PC-3 (cell line): ENCODE measurements at regions not wholly inside any gene's neighbourhood (a gene's known extent, or its start where the extent isn't known, plus 50 kb on each side); places are given as distances from the start of the nearest gene placed in this dataset.

Experiments used
- ATAC-seq: fragments of 200-7000 bp; cut with Tn5 transposase; 2 replicates; pipeline ENCODE4 v1.9.1; 2020; ENCODE audit warnings: mild to moderate bottlenecking, moderate library complexity
- BruUV-seq: library from RNA; stranded (reverse); fragments of 400-500 nt; replicated peaks from 2 replicates; lab custom pipeline; 2021; lab: Mats Ljungman, UMichigan
- CTCF ChIA-PET: fragments of 300-600 bp; sonication (Branson Sonifier 250); formaldehyde crosslinking; loops from one replicate; lab custom pipeline; 2022; ENCODE audit warnings: antibody characterized with exemption; lab: Charles Lee
- POLR2A ChIA-PET: fragments of 300-600 bp; sonication (Branson Sonifier 250); formaldehyde crosslinking; loops from one replicate; lab custom pipeline; 2022; ENCODE audit warnings: antibody characterized with exemption; ENCODE audit not compliant: unreplicated experiment; lab: Charles Lee
- DNase-seq: peaks from one replicate; pipeline ENCODE4 v3.0.0-alpha.2; 2015
- H2AFZ ChIP-seq: fragments of 300-600 bp; sonication (generic); 2 replicates; pipeline ENCODE4 v1.6.0; 2016; ENCODE audit warnings: antibody characterized with exemption, low read length
- H3F3A ChIP-seq: fragments of 300-600 bp; sonication (generic); one replicate; pipeline ENCODE4 v1.6.0; 2017; ENCODE audit warnings: antibody characterized with exemption, low read length, control low read depth, mild to moderate bottlenecking; ENCODE audit not compliant: unreplicated experiment
- H3K27ac ChIP-seq: fragments of 300-600 bp; sonication (generic); 2 replicates; pipeline ENCODE4 v1.5.1; 2016; ENCODE audit warnings: mild to moderate bottlenecking, low read length
- H3K27me3 ChIP-seq: fragments of 300-600 bp; sonication (generic); 2 replicates; pipeline ENCODE4 v1.6.1; 2016; ENCODE audit warnings: low read length, mixed read lengths
- H3K36me3 ChIP-seq: fragments of 300-600 bp; sonication (generic); 2 replicates; pipeline ENCODE4 v1.6.1; 2016; ENCODE audit warnings: low read depth, mixed run types, low read length, mixed read lengths
- H3K4me1 ChIP-seq: fragments of 300-600 bp; sonication (generic); 2 replicates; pipeline ENCODE4 v1.5.1; 2016; ENCODE audit warnings: low read length; ENCODE audit not compliant: insufficient read depth
- H3K4me2 ChIP-seq: fragments of 300-600 bp; sonication (generic); 2 replicates; pipeline ENCODE4 v1.6.0; 2016; ENCODE audit warnings: low read length
- H3K4me3 ChIP-seq: fragments of 300-600 bp; sonication (generic); 2 replicates; pipeline ENCODE4 v1.5.1; 2016; ENCODE audit warnings: mild to moderate bottlenecking, low read length, mixed read lengths
- H3K79me2 ChIP-seq: fragments of 300-600 bp; sonication (generic); 2 replicates; pipeline ENCODE4 v1.6.1; 2017; ENCODE audit warnings: low read length, mixed read lengths
- H3K9ac ChIP-seq: fragments of 300-600 bp; sonication (generic); 2 replicates; pipeline ENCODE4 v1.6.0; 2016; ENCODE audit warnings: mild to moderate bottlenecking, low read length
- H3K9me2 ChIP-seq: fragments of 300-600 bp; sonication (generic); replicated peaks from 2 replicates; pipeline ENCODE4 v1.6.1; 2016; ENCODE audit warnings: mixed run types, low read length, mixed read lengths
- H3K9me3 ChIP-seq: fragments of 300-600 bp; sonication (generic); 2 replicates; pipeline ENCODE4 v1.6.1; 2016; ENCODE audit warnings: low read length, mixed read lengths
- H4K20me1 ChIP-seq: fragments of 300-600 bp; sonication (generic); 2 replicates; pipeline ENCODE4 v1.6.1; 2016; ENCODE audit warnings: low read length, mixed read lengths
- CTCF ChIP-seq: fragments of 300-600 bp; sonication (generic); conservative IDR thresholded peaks from 2 replicates; pipeline ENCODE4 v1.5.1; 2017; ENCODE audit warnings: antibody characterized with exemption, low read depth, mild to moderate bottlenecking, low read length
- EZH2 ChIP-seq: fragments of 300-600 bp; sonication (generic); IDR thresholded peaks from one replicate; pipeline ENCODE4 v1.6.1; 2017; ENCODE audit warnings: antibody characterized with exemption, mild to moderate bottlenecking, low read length; ENCODE audit not compliant: unreplicated experiment
- EZH2phosphoT487 ChIP-seq: fragments of 300-600 bp; sonication (generic); IDR thresholded peaks from 2 replicates; pipeline ENCODE4 v1.6.1; 2018; ENCODE audit warnings: mild to moderate bottlenecking, antibody characterized with exemption, low read length, borderline replicate concordance
- intact Hi-C: fragments of 100-400 bp; cut with micrococcal nuclease; formaldehyde crosslinking; loops from 2 replicates; pipeline ENCODE4 v1.9.0; 2023

DNA sequence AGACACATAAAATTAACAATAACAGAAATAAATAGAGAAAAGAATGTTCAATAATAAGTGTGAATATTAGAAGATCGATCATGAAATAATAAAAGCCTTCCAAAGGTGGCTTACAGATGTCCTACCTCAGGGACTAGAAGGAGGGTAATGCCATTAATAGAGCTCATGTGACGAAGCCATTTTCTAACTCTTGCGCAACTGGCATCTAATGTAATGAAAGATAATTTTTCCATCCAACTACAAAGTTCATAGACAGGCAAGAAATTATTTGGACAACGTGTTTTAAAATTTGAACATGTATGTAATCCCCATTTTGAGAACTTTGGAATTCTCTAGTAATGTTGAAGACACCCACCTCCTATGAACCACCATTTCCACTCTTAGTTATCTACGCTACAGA is 1394.3 kb upstream of the LRRTM3 start:
- no peaks in the 10 kb centered on the region for H3K9me2 ChIP-seq
- H3K27me3 ChIP-seq = no peaks in the 10 kb centered on the region
- no peaks in the 10 kb centered on the region for H4K20me1 ChIP-seq
- H3K9me3 ChIP-seq = no peaks in the 10 kb centered on the region
- H3F3A ChIP-seq = no peaks in the 10 kb centered on the region
- no peak overlapping the region for H3K27ac ChIP-seq
- intact Hi-C loops = no loop called here
- POLR2A ChIA-PET = no interaction called here
- no peak for ATAC-seq
- H2AFZ ChIP-seq = no peak overlapping the region
- TF ChIP-seq CTCF = no peak
- H3K79me2 ChIP-seq = no peaks in the 10 kb centered on the region
- H3K4me1 ChIP-seq = no peaks in the 10 kb centered on the region
- no TSS peak for BruUV-seq
- CTCF ChIA-PET = no interaction called here
- H3K36me3 ChIP-seq = no peaks in the 10 kb centered on the region
- H3K4me2 ChIP-seq = no peak overlapping the region
- no peak overlapping the region for H3K9ac ChIP-seq
- H3K4me3 ChIP-seq = no peak overlapping the region
- no peak for DNase-seq

GRCh38 chr10:65534771-65535170 is 1391.1 kb upstream of the LRRTM3 start:
- Histone ChIP-seq H3K4me2 (no peak overlapping the region), H3K79me2 (no peaks in the 10 kb centered on the region), H4K20me1 (no peaks in the 10 kb centered on the region), H3K4me3 (no peak overlapping the region), H3K36me3 (no peaks in the 10 kb centered on the region), H3K4me1 (no peaks in the 10 kb centered on the region), H3K9me3 (no peaks in the 10 kb centered on the region), H2AFZ (no peak overlapping the region), H3F3A (no peaks in the 10 kb centered on the region), H3K27me3 (no peaks in the 10 kb centered on the region), H3K9me2 (no peaks in the 10 kb centered on the region), H3K9ac (no peak overlapping the region), H3K27ac (no peak overlapping the region)
- ATAC-seq (no peak), DNase-seq (no peak)
- BruUV-seq = no TSS peak
- ChIA-PET POLR2A (no interaction called here), CTCF (no interaction called here)
- intact Hi-C loops = no loop called here
- TF ChIP-seq EZH2 (no peak), CTCF (no peak), EZH2phosphoT487 (no peak)

DNA sequence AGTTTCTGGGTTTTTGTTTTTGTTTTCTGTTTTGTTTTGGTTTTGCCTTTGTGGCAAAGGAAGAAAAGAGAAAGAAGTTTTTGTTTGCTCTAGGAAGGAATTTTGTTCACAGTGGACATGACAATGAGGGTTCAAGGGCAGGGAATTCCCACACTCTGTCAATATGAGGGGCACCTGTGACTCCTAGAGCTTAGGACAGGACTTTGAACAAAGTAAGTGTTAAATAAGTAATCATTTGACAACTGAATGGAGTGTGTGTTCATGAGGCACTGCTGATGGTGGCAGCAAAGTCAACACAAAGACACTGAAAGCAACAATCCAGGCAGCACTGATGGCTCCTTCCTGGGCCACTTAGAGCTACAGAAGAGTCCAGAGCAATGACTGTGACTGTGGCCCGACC is 1381.1 kb upstream of the LRRTM3 start:
- no peak for ATAC-seq
- Histone ChIP-seq H3K4me3 (no peak overlapping the region), H2AFZ (no peak overlapping the region), H3K27me3 (peaks cover 5% of the 10 kb centered on the region; the same call in 1 of the 2 replicates), H3K9me3 (no peaks in the 10 kb centered on the region), H3K4me1 (no peaks in the 10 kb centered on the region), H3K9ac (no peak overlapping the region), H4K20me1 (no peaks in the 10 kb centered on the region), H3K9me2 (no peaks in the 10 kb centered on the region), H3F3A (no peaks in the 10 kb centered on the region), H3K79me2 (no peaks in the 10 kb centered on the region), H3K27ac (no peak overlapping the region), H3K36me3 (no peaks in the 10 kb centered on the region), H3K4me2 (no peak overlapping the region)
- no TSS peak for BruUV-seq
- ChIA-PET CTCF (no interaction called here), POLR2A (interaction anchor here (0.6 kb wide), 1 partner anchor 52 kb away, joined by 4 read pairs; no protein-coding TSS in a partner anchor)
- TF ChIP-seq CTCF (no peak), EZH2 (no peak), EZH2phosphoT487 (no peak)
- intact Hi-C loops = no loop called here
- no peak for DNase-seq
